Endothelial cell of umbilical vein (primary cell): ENCODE measurements at regions not wholly inside any gene's neighbourhood (a gene's known extent, or its start where the extent isn't known, plus 50 kb on each side); places are given as distances from the start of the nearest gene placed in this dataset.

Source experiments
- EZH2 ChIP-seq: IDR thresholded peaks from 2 replicates; pipeline ENCODE4 v1.6.1; 2012; ENCODE audit warnings: borderline replicate concordance, low read depth, mild to moderate bottlenecking, moderate library complexity, low read length, inconsistent platforms; ENCODE audit not compliant: severe bottlenecking
- TF ChIP-seq, protein P1 (sequence below), 2 donors: IDR thresholded peaks; 1 replicate in 1 of 2; 2 replicates in 1 of 2; pipeline ENCODE4 v1.5.1; 2011; ENCODE audit warnings: low read length in 2 of 2, mild to moderate bottlenecking in 2 of 2, moderate library complexity in 2 of 2, control low read depth in 1 of 2, inconsistent platforms in 1 of 2, low read depth in 1 of 2; ENCODE audit not compliant: insufficient read depth in 1 of 2; ENCODE audit errors: extremely low read depth in 1 of 2

- TF ChIP-seq, protein P1, sequence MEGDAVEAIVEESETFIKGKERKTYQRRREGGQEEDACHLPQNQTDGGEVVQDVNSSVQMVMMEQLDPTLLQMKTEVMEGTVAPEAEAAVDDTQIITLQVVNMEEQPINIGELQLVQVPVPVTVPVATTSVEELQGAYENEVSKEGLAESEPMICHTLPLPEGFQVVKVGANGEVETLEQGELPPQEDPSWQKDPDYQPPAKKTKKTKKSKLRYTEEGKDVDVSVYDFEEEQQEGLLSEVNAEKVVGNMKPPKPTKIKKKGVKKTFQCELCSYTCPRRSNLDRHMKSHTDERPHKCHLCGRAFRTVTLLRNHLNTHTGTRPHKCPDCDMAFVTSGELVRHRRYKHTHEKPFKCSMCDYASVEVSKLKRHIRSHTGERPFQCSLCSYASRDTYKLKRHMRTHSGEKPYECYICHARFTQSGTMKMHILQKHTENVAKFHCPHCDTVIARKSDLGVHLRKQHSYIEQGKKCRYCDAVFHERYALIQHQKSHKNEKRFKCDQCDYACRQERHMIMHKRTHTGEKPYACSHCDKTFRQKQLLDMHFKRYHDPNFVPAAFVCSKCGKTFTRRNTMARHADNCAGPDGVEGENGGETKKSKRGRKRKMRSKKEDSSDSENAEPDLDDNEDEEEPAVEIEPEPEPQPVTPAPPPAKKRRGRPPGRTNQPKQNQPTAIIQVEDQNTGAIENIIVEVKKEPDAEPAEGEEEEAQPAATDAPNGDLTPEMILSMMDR (IDR thresholded peaks at IDR 0.05; ENCODE audit: extremely low read depth in 1 of 2, insufficient read depth in 1 of 2, low read depth in 1 of 2, low read length in 2 of 2), result no peak
- TF ChIP-seq EZH2, result no peak
These were observed 224.3 kb upstream of the SYNDIG1 start for GRCh38 chr20:24245094-24245493.
